HEK293 (cell line): ENCODE measurements at regions not wholly inside any gene's neighbourhood (a gene's known extent, or its start where the extent isn't known, plus 50 kb on each side); places are given as distances from the start of the nearest gene placed in this dataset.

ENCODE experiments used
- CTCF ChIA-PET: fragments of 350-600 bp; formaldehyde crosslinking; extraction: SDS; loops from one replicate; lab custom pipeline; 2021; ENCODE audit warnings: antibody characterized with exemption; lab: Yijun Ruan, JAX
- POLR2A ChIA-PET: fragments of 300-600 bp; formaldehyde crosslinking; extraction: SDS; loops from one replicate; lab custom pipeline; 2020; ENCODE audit warnings: antibody characterized with exemption, inconsistent platforms; lab: Yijun Ruan, JAX
- H3K27ac ChIP-seq: fragments of 200-500 bp; sonication (Bioruptor generic); 2 replicates; pipeline ENCODE4 v1.5.1; 2014; ENCODE audit warnings: low read depth, low read length, control low read depth, inconsistent platforms; ENCODE audit errors: extremely low read depth
- H3K36me3 ChIP-seq, 2 experiments: fragments of 200-500 bp in 1 of 2; sonication (Bioruptor generic) in 1 of 2; 1 replicate in 1 of 2; 2 replicates in 1 of 2; pipeline ENCODE4 v1.5.1; 2014 to 2017; ENCODE audit warnings: inconsistent platforms in 2 of 2, low read length in 2 of 2; ENCODE audit not compliant: control insufficient read depth in 2 of 2, insufficient read depth in 1 of 2
- H3K4me1 ChIP-seq: fragments of 200-500 bp; sonication (Bioruptor generic); 2 replicates; pipeline ENCODE4 v1.5.1; 2014; ENCODE audit warnings: mild to moderate bottlenecking, low read length, inconsistent platforms; ENCODE audit not compliant: control insufficient read depth, insufficient read depth
- H3K4me3 ChIP-seq: 2 replicates; pipeline ENCODE4 v1.5.1; 2011; ENCODE audit warnings: low read depth, mild to moderate bottlenecking, control low read depth, low read length, moderate library complexity
- H3K9me3 ChIP-seq: fragments of 200-500 bp; sonication (Bioruptor generic); 2 replicates; pipeline ENCODE4 v1.5.1; 2014; ENCODE audit warnings: low read depth, low read length, inconsistent platforms; ENCODE audit not compliant: control insufficient read depth, insufficient read depth
- KLF9 ChIP-seq: fragments of 450-650 bp; formaldehyde crosslinking; IDR thresholded peaks from 2 replicates; pipeline ENCODE4 v1.5.1; 2016; ENCODE audit warnings: missing biosample characterization, missing genetic modification characterization, low read depth
- PRDM1 ChIP-seq: fragments of 450-650 bp; formaldehyde crosslinking; IDR thresholded peaks from 2 replicates; pipeline ENCODE4; 2016; ENCODE audit warnings: missing biosample characterization, missing genetic modification characterization
- RBAK ChIP-seq: fragments of 450-650 bp; formaldehyde crosslinking; IDR thresholded peaks from 2 replicates; pipeline ENCODE4 v1.5.1; 2016; ENCODE audit warnings: missing biosample characterization, missing genetic modification characterization
- TCF7L2 ChIP-seq: IDR thresholded peaks from 2 replicates; pipeline ENCODE4 v1.6.1; 2011; ENCODE audit warnings: low read depth, mild to moderate bottlenecking, inconsistent platforms, low read length, moderate library complexity, borderline replicate concordance
- ZIC2 ChIP-seq: fragments of 450-650 bp; formaldehyde crosslinking; IDR thresholded peaks from 2 replicates; pipeline ENCODE4 v1.5.1; 2016; ENCODE audit warnings: missing biosample characterization, missing genetic modification characterization
- ZNF132 ChIP-seq: fragments of 450-650 bp; formaldehyde crosslinking; IDR thresholded peaks from 2 replicates; pipeline ENCODE4 v1.5.1; 2017; ENCODE audit warnings: missing biosample characterization, missing genetic modification characterization, borderline replicate concordance
- ZNF19 ChIP-seq: fragments of 450-650 bp; formaldehyde crosslinking; IDR thresholded peaks from 2 replicates; pipeline ENCODE4; 2016; ENCODE audit warnings: missing biosample characterization, missing genetic modification characterization, low read depth
- ZNF302 ChIP-seq: fragments of 450-650 bp; formaldehyde crosslinking; IDR thresholded peaks from 2 replicates; pipeline ENCODE4 v1.5.1; 2016; ENCODE audit warnings: missing biosample characterization, missing genetic modification characterization, low read depth
- ZNF354C ChIP-seq: fragments of 450-650 bp; formaldehyde crosslinking; IDR thresholded peaks from 2 replicates; pipeline ENCODE4 v1.5.1; 2016; ENCODE audit warnings: missing biosample characterization, missing genetic modification characterization, low read depth, borderline replicate concordance
- ZNF366 ChIP-seq: fragments of 450-650 bp; formaldehyde crosslinking; conservative IDR thresholded peaks from 2 replicates; pipeline ENCODE4 v1.5.1; 2016; ENCODE audit warnings: missing biosample characterization, missing genetic modification characterization
- ZNF473 ChIP-seq: fragments of 450-650 bp; formaldehyde crosslinking; IDR thresholded peaks from 2 replicates; pipeline ENCODE4 v1.5.1; 2017; ENCODE audit warnings: missing biosample characterization, missing genetic modification characterization
- ZNF48 ChIP-seq: fragments of 450-650 bp; formaldehyde crosslinking; IDR thresholded peaks from 2 replicates; pipeline ENCODE4 v1.5.1; 2016; ENCODE audit warnings: missing biosample characterization, missing genetic modification characterization
- ZNF514 ChIP-seq: fragments of 450-650 bp; formaldehyde crosslinking; IDR thresholded peaks from 2 replicates; pipeline ENCODE4 v1.5.1; 2016; ENCODE audit warnings: missing biosample characterization, missing genetic modification characterization
- ZNF555 ChIP-seq: fragments of 450-650 bp; formaldehyde crosslinking; conservative IDR thresholded peaks from 2 replicates; pipeline ENCODE4 v1.5.1; 2017; ENCODE audit warnings: missing biosample characterization, mild to moderate bottlenecking, missing genetic modification characterization, inconsistent platforms
- ZNF558 ChIP-seq: fragments of 450-650 bp; formaldehyde crosslinking; IDR thresholded peaks from 2 replicates; pipeline ENCODE4 v1.5.1; 2016; ENCODE audit warnings: missing biosample characterization, missing genetic modification characterization
- ZNF571 ChIP-seq: fragments of 450-650 bp; formaldehyde crosslinking; IDR thresholded peaks from 2 replicates; pipeline ENCODE4 v1.5.0; 2017; ENCODE audit warnings: missing biosample characterization, missing genetic modification characterization
- ZNF596 ChIP-seq: fragments of 450-650 bp; IDR thresholded peaks from 2 replicates; pipeline ENCODE4 v1.5.0; 2018; ENCODE audit warnings: missing biosample characterization, mild to moderate bottlenecking, missing genetic modification characterization, moderate library complexity
- ZNF624 ChIP-seq: fragments of 450-650 bp; formaldehyde crosslinking; IDR thresholded peaks from 2 replicates; pipeline ENCODE4 v1.5.1; 2017; ENCODE audit warnings: missing biosample characterization, missing genetic modification characterization
- ZNF626 ChIP-seq: fragments of 450-650 bp; sonication (Bioruptor Pico); formaldehyde crosslinking; IDR thresholded peaks from 2 replicates; pipeline ENCODE4 v1.5.1; 2018; ENCODE audit warnings: missing biosample characterization, missing genetic modification characterization, inconsistent platforms
- ZNF701 ChIP-seq: fragments of 450-650 bp; formaldehyde crosslinking; IDR thresholded peaks from 2 replicates; pipeline ENCODE4 v1.5.1; 2016; ENCODE audit warnings: missing biosample characterization, missing genetic modification characterization
- ZNF768 ChIP-seq: fragments of 450-650 bp; formaldehyde crosslinking; IDR thresholded peaks from 2 replicates; pipeline ENCODE4 v1.5.1; 2018; ENCODE audit warnings: missing biosample characterization, mild to moderate bottlenecking, missing genetic modification characterization
- ZNF785 ChIP-seq: fragments of 450-650 bp; formaldehyde crosslinking; IDR thresholded peaks from 2 replicates; pipeline ENCODE4 v1.5.1; 2016; ENCODE audit warnings: missing biosample characterization, missing genetic modification characterization
- ZNF792 ChIP-seq: fragments of 450-650 bp; formaldehyde crosslinking; IDR thresholded peaks from 2 replicates; pipeline ENCODE4 v1.5.1; 2016; ENCODE audit warnings: missing biosample characterization, missing genetic modification characterization
- ZNF830 ChIP-seq: fragments of 450-650 bp; IDR thresholded peaks from 2 replicates; pipeline ENCODE4 v1.5.0; 2018; ENCODE audit warnings: missing biosample characterization, missing genetic modification characterization, low read depth, mild to moderate bottlenecking, moderate library complexity
- ZNF843 ChIP-seq: fragments of 450-650 bp; formaldehyde crosslinking; IDR thresholded peaks from 2 replicates; pipeline ENCODE4 v1.5.1; 2016; ENCODE audit warnings: missing biosample characterization, missing genetic modification characterization
- TF ChIP-seq, protein P1 (sequence below): fragments of 450-650 bp; formaldehyde crosslinking; IDR thresholded peaks from 2 replicates; pipeline ENCODE4 v1.5.1; 2017; ENCODE audit warnings: missing biosample characterization, missing genetic modification characterization
- TF ChIP-seq, protein P2 (sequence below): fragments of 450-650 bp; formaldehyde crosslinking; IDR thresholded peaks from 2 replicates; pipeline ENCODE4 v1.5.1; 2017; ENCODE audit warnings: missing biosample characterization, missing genetic modification characterization
- TF ChIP-seq, protein P3 (sequence below): fragments of 450-650 bp; formaldehyde crosslinking; IDR thresholded peaks from 2 replicates; pipeline ENCODE4 v1.5.1; 2016; ENCODE audit warnings: missing biosample characterization, missing genetic modification characterization
- TF ChIP-seq, protein P4 (sequence below): fragments of 450-650 bp; formaldehyde crosslinking; IDR thresholded peaks from 2 replicates; pipeline ENCODE4 v1.5.1; 2016; ENCODE audit warnings: missing biosample characterization, missing genetic modification characterization

DNA sequence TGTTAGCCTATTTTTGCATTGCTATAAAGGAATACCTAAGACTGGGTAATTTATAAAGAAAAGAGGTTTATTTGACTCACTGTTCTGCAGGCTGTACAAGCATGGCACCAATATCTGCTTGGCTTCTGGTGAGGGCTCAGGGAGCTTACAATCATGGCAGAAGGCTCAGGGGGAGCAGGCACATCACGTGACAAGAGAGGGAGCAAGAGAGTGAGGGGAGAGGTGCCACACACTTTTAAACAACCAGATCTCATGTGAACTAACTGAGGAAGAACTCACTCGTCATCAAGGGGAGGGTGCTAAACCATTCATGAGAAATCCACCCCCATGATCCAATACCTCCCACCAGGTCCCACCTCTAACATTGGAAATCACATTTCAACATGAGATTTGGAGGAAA is 73.9 kb upstream of the ADCY1 start:
- no peaks in the 10 kb centered on the region for H3K4me1 ChIP-seq
- no peak overlapping the region for H3K4me3 ChIP-seq
- no peaks in the 10 kb centered on the region for H3K36me3 ChIP-seq
- H3K27ac ChIP-seq: no peak overlapping the region
- TF ChIP-seq ZNF785 (no peak), TCF7L2 (no peak), ZNF701 (no peak), ZNF626 (tag by site-specific recombination) (no peak), KLF9 (tag by site-specific recombination) (no peak), ZNF132 (no peak), ZNF19 (tag by site-specific recombination) (no peak), ZNF366 (tag by site-specific recombination) (no peak), PRDM1 (tag by site-specific recombination) (no peak), ZIC2 (tag by site-specific recombination) (no peak), ZNF768 (tag by site-specific recombination) (no peak), RBAK (tag by site-specific recombination) (no peak), ZNF596 (tag by site-specific recombination) (no peak), ZNF473 (tag by site-specific recombination) (no peak), ZNF571 (tag by site-specific recombination) (no peak), ZNF830 (tag by site-specific recombination) (no peak)
- TF ChIP-seq, protein P1, sequence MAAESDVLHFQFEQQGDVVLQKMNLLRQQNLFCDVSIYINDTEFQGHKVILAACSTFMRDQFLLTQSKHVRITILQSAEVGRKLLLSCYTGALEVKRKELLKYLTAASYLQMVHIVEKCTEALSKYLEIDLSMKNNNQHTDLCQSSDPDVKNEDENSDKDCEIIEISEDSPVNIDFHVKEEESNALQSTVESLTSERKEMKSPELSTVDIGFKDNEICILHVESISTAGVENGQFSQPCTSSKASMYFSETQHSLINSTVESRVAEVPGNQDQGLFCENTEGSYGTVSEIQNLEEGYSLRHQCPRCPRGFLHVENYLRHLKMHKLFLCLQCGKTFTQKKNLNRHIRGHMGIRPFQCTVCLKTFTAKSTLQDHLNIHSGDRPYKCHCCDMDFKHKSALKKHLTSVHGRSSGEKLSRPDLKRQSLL: no peak
- TF ChIP-seq, protein P2, sequence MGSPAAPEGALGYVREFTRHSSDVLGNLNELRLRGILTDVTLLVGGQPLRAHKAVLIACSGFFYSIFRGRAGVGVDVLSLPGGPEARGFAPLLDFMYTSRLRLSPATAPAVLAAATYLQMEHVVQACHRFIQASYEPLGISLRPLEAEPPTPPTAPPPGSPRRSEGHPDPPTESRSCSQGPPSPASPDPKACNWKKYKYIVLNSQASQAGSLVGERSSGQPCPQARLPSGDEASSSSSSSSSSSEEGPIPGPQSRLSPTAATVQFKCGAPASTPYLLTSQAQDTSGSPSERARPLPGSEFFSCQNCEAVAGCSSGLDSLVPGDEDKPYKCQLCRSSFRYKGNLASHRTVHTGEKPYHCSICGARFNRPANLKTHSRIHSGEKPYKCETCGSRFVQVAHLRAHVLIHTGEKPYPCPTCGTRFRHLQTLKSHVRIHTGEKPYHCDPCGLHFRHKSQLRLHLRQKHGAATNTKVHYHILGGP (tag by site-specific recombination): no peak
- ChIA-PET POLR2A (no interaction called here), CTCF (interaction anchor here (0.7 kb wide), 1 partner anchor 731 kb away, joined by 3 read pairs; no protein-coding TSS in a partner anchor)
- no peaks in the 10 kb centered on the region for H3K9me3 ChIP-seq

DNA sequence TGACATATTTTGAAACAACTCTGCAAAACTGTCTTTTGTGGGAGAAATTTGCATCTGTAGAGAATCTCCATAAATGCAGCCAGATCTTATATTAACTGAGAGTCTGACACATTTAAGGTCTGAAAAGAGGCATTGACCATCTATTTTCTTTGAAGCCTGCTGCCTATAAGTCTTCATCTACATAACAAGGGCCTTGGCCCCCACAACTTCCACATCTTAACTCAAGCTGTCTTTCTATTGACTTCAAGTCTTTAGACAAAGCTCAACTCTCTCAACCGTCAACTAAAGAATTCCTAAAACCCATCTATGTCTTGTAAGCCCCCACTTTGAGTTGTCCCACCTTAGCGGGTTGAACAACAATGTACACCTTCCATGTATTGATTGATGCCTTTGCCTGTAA is 72.4 kb upstream of the ADCY1 start:
- H3K27ac ChIP-seq: no peak overlapping the region
- POLR2A ChIA-PET: no interaction called here
- CTCF ChIA-PET: no interaction called here
- TF ChIP-seq, protein P3, sequence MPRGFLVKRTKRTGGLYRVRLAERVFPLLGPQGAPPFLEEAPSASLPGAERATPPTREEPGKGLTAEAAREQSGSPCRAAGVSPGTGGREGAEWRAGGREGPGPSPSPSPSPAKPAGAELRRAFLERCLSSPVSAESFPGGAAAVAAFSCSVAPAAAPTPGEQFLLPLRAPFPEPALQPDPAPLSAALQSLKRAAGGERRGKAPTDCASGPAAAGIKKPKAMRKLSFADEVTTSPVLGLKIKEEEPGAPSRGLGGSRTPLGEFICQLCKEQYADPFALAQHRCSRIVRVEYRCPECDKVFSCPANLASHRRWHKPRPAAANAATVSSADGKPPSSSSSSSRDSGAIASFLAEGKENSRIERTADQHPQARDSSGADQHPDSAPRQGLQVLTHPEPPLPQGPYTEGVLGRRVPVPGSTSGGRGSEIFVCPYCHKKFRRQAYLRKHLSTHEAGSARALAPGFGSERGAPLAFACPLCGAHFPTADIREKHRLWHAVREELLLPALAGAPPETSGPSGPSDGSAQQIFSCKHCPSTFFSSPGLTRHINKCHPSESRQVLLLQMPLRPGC (tag by site-specific recombination): no peak
- TF ChIP-seq ZNF302 (tag by site-specific recombination): no peak
- TF ChIP-seq, all 188 proteins: peak for 0
- H3K36me3 ChIP-seq: no peaks in the 10 kb centered on the region
- no peaks in the 10 kb centered on the region for H3K9me3 ChIP-seq
- H3K4me1 ChIP-seq: no peaks in the 10 kb centered on the region
- H3K4me3 ChIP-seq: no peak overlapping the region

DNA sequence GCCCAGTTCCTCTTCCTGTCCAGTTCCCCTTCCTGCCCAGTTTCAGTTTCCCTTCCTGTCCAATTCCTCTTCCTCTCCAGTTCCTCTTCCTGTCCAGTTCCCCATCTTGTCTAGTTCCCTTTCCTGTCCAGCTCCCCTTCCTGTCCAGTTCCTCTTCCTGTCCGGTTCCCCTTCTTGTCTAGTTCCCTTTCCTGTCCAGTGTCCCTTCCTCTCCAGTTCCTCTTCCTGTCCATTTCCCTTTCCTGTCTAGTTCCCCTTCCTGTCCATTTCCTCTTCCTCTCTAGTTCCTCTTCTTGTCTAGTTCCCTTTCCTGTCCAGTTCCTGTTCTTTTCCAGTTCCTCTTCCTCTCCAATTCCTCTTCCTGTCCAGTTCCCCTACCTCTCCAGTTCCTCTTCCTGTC is 68.1 kb upstream of the ADCY1 start:
- TF ChIP-seq ZNF843 (tag by site-specific recombination) (no peak), ZNF792 (tag by site-specific recombination) (no peak), ZNF555 (tag by site-specific recombination) (no peak), ZNF354C (tag by site-specific recombination) (no peak), ZNF514 (tag by site-specific recombination) (no peak), ZNF626 (tag by site-specific recombination) (no peak), ZNF624 (no peak), ZNF558 (tag by site-specific recombination) (no peak), ZNF48 (tag by site-specific recombination) (no peak)
- TF ChIP-seq, protein P4, sequence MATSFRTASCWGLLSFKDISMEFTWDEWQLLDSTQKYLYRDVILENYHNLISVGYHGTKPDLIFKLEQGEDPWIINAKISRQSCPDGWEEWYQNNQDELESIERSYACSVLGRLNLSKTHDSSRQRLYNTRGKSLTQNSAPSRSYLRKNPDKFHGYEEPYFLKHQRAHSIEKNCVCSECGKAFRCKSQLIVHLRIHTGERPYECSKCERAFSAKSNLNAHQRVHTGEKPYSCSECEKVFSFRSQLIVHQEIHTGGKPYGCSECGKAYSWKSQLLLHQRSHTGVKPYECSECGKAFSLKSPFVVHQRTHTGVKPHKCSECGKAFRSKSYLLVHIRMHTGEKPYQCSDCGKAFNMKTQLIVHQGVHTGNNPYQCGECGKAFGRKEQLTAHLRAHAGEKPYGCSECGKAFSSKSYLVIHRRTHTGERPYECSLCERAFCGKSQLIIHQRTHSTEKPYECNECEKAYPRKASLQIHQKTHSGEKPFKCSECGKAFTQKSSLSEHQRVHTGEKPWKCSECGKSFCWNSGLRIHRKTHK (tag by site-specific recombination): no peak
- POLR2A ChIA-PET: no interaction called here

More for the DNA sequence above, 68.1 kb upstream of the ADCY1 start:
- no peaks in the 10 kb centered on the region for H3K9me3 ChIP-seq
- H3K36me3 ChIP-seq: no peaks in the 10 kb centered on the region
- no peaks in the 10 kb centered on the region for H3K4me1 ChIP-seq
- CTCF ChIA-PET: no interaction called here
- no peak overlapping the region for H3K27ac ChIP-seq
- no peak overlapping the region for H3K4me3 ChIP-seq
